ENCODE measurements at regions not wholly inside any gene's neighbourhood (a gene's known extent, or its start where the extent isn't known, plus 50 kb on each side); places are given as distances from the start of the nearest gene placed in this dataset.

DNA sequence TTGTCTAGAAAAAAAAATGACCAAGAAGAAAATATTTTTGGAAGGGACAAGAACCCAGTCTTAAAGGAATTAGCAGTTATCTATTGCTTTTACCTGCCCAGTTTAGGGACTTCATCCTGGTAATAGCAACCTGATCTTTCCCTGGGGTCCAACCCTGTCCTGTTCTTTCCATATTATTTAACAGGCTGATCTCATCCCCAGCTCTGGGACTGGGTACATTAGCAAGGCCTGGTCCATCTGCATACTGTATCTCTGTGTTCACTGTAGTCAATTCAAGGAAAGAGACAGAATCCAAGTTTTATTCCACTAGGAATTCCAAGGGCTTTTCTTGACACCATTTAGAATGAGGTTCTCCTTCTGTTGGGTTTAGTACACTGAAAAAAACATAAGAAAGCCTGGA lies 191.7 kb upstream of the GADL1 start:
- TF ChIP-seq, protein P1, sequence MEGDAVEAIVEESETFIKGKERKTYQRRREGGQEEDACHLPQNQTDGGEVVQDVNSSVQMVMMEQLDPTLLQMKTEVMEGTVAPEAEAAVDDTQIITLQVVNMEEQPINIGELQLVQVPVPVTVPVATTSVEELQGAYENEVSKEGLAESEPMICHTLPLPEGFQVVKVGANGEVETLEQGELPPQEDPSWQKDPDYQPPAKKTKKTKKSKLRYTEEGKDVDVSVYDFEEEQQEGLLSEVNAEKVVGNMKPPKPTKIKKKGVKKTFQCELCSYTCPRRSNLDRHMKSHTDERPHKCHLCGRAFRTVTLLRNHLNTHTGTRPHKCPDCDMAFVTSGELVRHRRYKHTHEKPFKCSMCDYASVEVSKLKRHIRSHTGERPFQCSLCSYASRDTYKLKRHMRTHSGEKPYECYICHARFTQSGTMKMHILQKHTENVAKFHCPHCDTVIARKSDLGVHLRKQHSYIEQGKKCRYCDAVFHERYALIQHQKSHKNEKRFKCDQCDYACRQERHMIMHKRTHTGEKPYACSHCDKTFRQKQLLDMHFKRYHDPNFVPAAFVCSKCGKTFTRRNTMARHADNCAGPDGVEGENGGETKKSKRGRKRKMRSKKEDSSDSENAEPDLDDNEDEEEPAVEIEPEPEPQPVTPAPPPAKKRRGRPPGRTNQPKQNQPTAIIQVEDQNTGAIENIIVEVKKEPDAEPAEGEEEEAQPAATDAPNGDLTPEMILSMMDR (conservative IDR thresholded peaks at IDR 0.05; ENCODE audit: low read depth, low read length) = no peak
- no peak for TF ChIP-seq POLR2A (IDR thresholded peaks at IDR 0.05; ENCODE audit: low read depth, low read length)
- no peak for TF ChIP-seq CHD1 (IDR thresholded peaks at IDR 0.05; ENCODE audit: low read depth, low read length)
- TF ChIP-seq MAZ (IDR thresholded peaks at IDR 0.05; ENCODE audit: borderline replicate concordance, low read depth, low read length) = no peak
- no peak for TF ChIP-seq RCOR1 (IDR thresholded peaks at IDR 0.05; ENCODE audit: insufficient replicate concordance, low read length)
- TF ChIP-seq, protein P2, sequence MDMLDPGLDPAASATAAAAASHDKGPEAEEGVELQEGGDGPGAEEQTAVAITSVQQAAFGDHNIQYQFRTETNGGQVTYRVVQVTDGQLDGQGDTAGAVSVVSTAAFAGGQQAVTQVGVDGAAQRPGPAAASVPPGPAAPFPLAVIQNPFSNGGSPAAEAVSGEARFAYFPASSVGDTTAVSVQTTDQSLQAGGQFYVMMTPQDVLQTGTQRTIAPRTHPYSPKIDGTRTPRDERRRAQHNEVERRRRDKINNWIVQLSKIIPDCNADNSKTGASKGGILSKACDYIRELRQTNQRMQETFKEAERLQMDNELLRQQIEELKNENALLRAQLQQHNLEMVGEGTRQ (IDR thresholded peaks at IDR 0.05; ENCODE audit: low read depth, low read length) = no peak
- no peak for TF ChIP-seq SMC3 (IDR thresholded peaks at IDR 0.05; ENCODE audit: low read depth, low read length)
- TF ChIP-seq CEBPB (IDR thresholded peaks at IDR 0.05; ENCODE audit: low read depth, low read length) = no peak
- no peak for TF ChIP-seq FOS (IDR thresholded peaks at IDR 0.05; ENCODE audit: low read depth, low read length)

Data from IMR-90 (cell line).